H9 (cell line): ENCODE measurements at regions not wholly inside any gene's neighbourhood (a gene's known extent, or its start where the extent isn't known, plus 50 kb on each side); places are given as distances from the start of the nearest gene placed in this dataset.

Experiments used
- DNase-seq: peaks from one replicate; pipeline ENCODE4 v3.0.0-alpha.2; 2017
- H2AFZ ChIP-seq: one replicate; pipeline ENCODE4 v1.6.1; 2013; ENCODE audit warnings: mild to moderate bottlenecking, low read length, control low read depth, moderate library complexity
- H2AK5ac ChIP-seq: 2 replicates; pipeline ENCODE4 v1.6.1; 2013; ENCODE audit warnings: low read length, control low read depth, mixed read lengths; ENCODE audit not compliant: insufficient read length
- H2BK120ac ChIP-seq: one replicate; pipeline ENCODE4 v1.6.1; 2013; ENCODE audit warnings: low read depth, mild to moderate bottlenecking, low read length, control low read depth, inconsistent platforms; ENCODE audit not compliant: poor library complexity, severe bottlenecking
- H2BK12ac ChIP-seq: 2 replicates; pipeline ENCODE4 v1.6.1; 2013; ENCODE audit warnings: low read length, control low read depth, mixed read lengths, low read depth; ENCODE audit not compliant: insufficient read length
- H2BK15ac ChIP-seq: 2 replicates; pipeline ENCODE4 v1.6.1; 2013; ENCODE audit warnings: low read depth, low read length, control low read depth
- H2BK20ac ChIP-seq: one replicate; pipeline ENCODE4 v1.6.1; 2013; ENCODE audit warnings: low read depth, mild to moderate bottlenecking, low read length, control low read depth, inconsistent platforms; ENCODE audit not compliant: poor library complexity, severe bottlenecking
- H2BK5ac ChIP-seq: 2 replicates; pipeline ENCODE4 v1.6.1; 2013; ENCODE audit warnings: low read length, control low read depth, mixed read lengths; ENCODE audit not compliant: insufficient read length
- H3K14ac ChIP-seq: 2 replicates; pipeline ENCODE4 v1.6.1; 2013; ENCODE audit warnings: low read length, control low read depth; ENCODE audit not compliant: insufficient read depth
- H3K18ac ChIP-seq: 2 replicates; pipeline ENCODE4 v1.6.1; 2013; ENCODE audit warnings: low read depth, mild to moderate bottlenecking, mixed read lengths, low read length, control low read depth; ENCODE audit not compliant: insufficient read length
- H3K23ac ChIP-seq: 2 replicates; pipeline ENCODE4 v1.6.1; 2013; ENCODE audit warnings: low read length, control low read depth, mixed read lengths, low read depth; ENCODE audit not compliant: insufficient read length
- H3K23me2 ChIP-seq: 2 replicates; pipeline ENCODE4 v1.6.1; 2013; ENCODE audit warnings: low read depth, mild to moderate bottlenecking, mixed read lengths, low read length, control low read depth; ENCODE audit not compliant: insufficient read length, poor library complexity, severe bottlenecking
- H3K27ac ChIP-seq: 2 replicates; pipeline ENCODE4 v1.5.1; 2013; ENCODE audit warnings: low read length, control low read depth, mixed read lengths, low read depth; ENCODE audit not compliant: insufficient read length
- H3K27me3 ChIP-seq: 2 replicates; pipeline ENCODE4 v1.6.1; 2013; ENCODE audit warnings: low read length, control low read depth, inconsistent platforms; ENCODE audit not compliant: insufficient read depth
- H3K4ac ChIP-seq: 2 replicates; pipeline ENCODE4 v1.6.1; 2013; ENCODE audit warnings: low read depth, mild to moderate bottlenecking, control low read depth, inconsistent platforms, low read length, moderate library complexity
- H3K4me1 ChIP-seq: 2 replicates; pipeline ENCODE4 v1.6.1; 2013; ENCODE audit warnings: low read length, control low read depth, inconsistent platforms; ENCODE audit not compliant: insufficient read depth
- H3K4me2 ChIP-seq: 2 replicates; pipeline ENCODE4 v1.6.1; 2013; ENCODE audit warnings: low read length, control low read depth, mixed read lengths; ENCODE audit not compliant: insufficient read length, insufficient read depth
- H3K56ac ChIP-seq: 2 replicates; pipeline ENCODE4 v1.6.1; 2013; ENCODE audit warnings: low read depth, mild to moderate bottlenecking, mixed read lengths, low read length, control low read depth; ENCODE audit not compliant: insufficient read length
- H3K79me1 ChIP-seq: 2 replicates; pipeline ENCODE4 v1.6.1; 2013; ENCODE audit warnings: low read depth, mild to moderate bottlenecking, moderate library complexity, low read length, control low read depth, inconsistent platforms; ENCODE audit not compliant: insufficient read depth, poor library complexity, severe bottlenecking
- H3K79me2 ChIP-seq: 2 replicates; pipeline ENCODE4 v1.6.1; 2013; ENCODE audit warnings: low read length, control low read depth, inconsistent platforms; ENCODE audit not compliant: insufficient read depth
- H3K9ac ChIP-seq: 2 replicates; pipeline ENCODE4 v1.6.1; 2013; ENCODE audit warnings: low read length, control low read depth, mixed read lengths; ENCODE audit not compliant: insufficient read length; ENCODE audit errors: extremely low read depth
- H3K9me3 ChIP-seq: one replicate; pipeline ENCODE4 v1.6.1; 2013; ENCODE audit warnings: low read depth, low read length, inconsistent platforms; ENCODE audit not compliant: control insufficient read depth
- H3T11ph ChIP-seq: one replicate; pipeline ENCODE4 v1.6.1; 2013; ENCODE audit warnings: mild to moderate bottlenecking, low read length, control low read depth, inconsistent platforms
- H4K20me1 ChIP-seq: one replicate; pipeline ENCODE4 v1.6.1; 2013; ENCODE audit not compliant: control insufficient read depth, insufficient read length, insufficient read depth
- H4K5ac ChIP-seq: 2 replicates; pipeline ENCODE4 v1.6.1; 2013; ENCODE audit warnings: low read depth, mild to moderate bottlenecking, mixed read lengths, low read length, control low read depth; ENCODE audit not compliant: insufficient read length
- H4K8ac ChIP-seq: replicated peaks from 2 replicates; pipeline ENCODE4 v1.6.1; 2013; ENCODE audit warnings: low read length, control low read depth, mixed read lengths, low read depth; ENCODE audit not compliant: insufficient read length
- H4K91ac ChIP-seq: 2 replicates; pipeline ENCODE4 v1.6.1; 2013; ENCODE audit warnings: low read depth, mild to moderate bottlenecking, moderate library complexity, mixed read lengths, low read length, control low read depth; ENCODE audit not compliant: insufficient read length
- H3K27ac Mint-ChIP-seq, 3 experiments: 2 replicates in 2 of 3; 3 replicates in 1 of 3; pipeline ENCODE4 v1.8.0; 2020 to 2021; ENCODE audit warnings: mixed read lengths in 3 of 3, mild to moderate bottlenecking in 1 of 3, moderate library complexity in 1 of 3
- H3K27me3 Mint-ChIP-seq: 2 replicates; pipeline ENCODE4 v1.8.0; 2021; ENCODE audit warnings: low read depth, mild to moderate bottlenecking, moderate library complexity, mixed read lengths
- H3K36me3 Mint-ChIP-seq, 3 experiments: 2 replicates in 2 of 3; 3 replicates in 1 of 3; pipeline ENCODE4 v1.8.0; 2020 to 2021; ENCODE audit warnings: low read depth in 3 of 3, mixed read lengths in 3 of 3; ENCODE audit not compliant: insufficient read depth in 1 of 3
- H3K4me1 Mint-ChIP-seq, 2 experiments: 2 replicates each; pipeline ENCODE4 v1.8.0; 2020; ENCODE audit warnings: mixed read lengths in 2 of 2
- H3K4me3 Mint-ChIP-seq, 2 experiments: 2 replicates in 1 of 2; 3 replicates in 1 of 2; pipeline ENCODE4 v1.8.0; 2020 to 2021; ENCODE audit warnings: mild to moderate bottlenecking in 2 of 2, mixed read lengths in 2 of 2, moderate library complexity in 1 of 2
- H3K9me3 Mint-ChIP-seq, 2 experiments: 2 replicates in 1 of 2; 3 replicates in 1 of 2; pipeline ENCODE4 v1.8.0; 2020; ENCODE audit warnings: mild to moderate bottlenecking in 2 of 2, mixed read lengths in 2 of 2, moderate library complexity in 1 of 2
- CTCF ChIP-seq: fragments of 200-600 bp; sonication (generic); conservative IDR thresholded peaks from 3 replicates; pipeline ENCODE4 v1.8.0; 2021; ENCODE audit warnings: antibody characterized with exemption, mild to moderate bottlenecking
- WGBS: extraction: QIAGEN DNeasy Blood & Tissue Kit; methylation state at CpG from one replicate; pipeline ENCODE4 v1.1.7; 2013; ENCODE audit warnings: missing lambda C conversion rate, low lambda C conversion rate, mixed read lengths; ENCODE audit not compliant: insufficient read length; ENCODE audit errors: extremely low coverage; 5-methylcytosine and 5-hydroxymethylcytosine counted together

GRCh38 chr14:28651148-28651547 lies 115.4 kb upstream of the FOXG1 start:
- H2BK12ac ChIP-seq = no peak overlapping the region
- H3K23me2 ChIP-seq = no peaks in the 10 kb centered on the region
- Mint-ChIP-seq H3K36me3 (0 out of 7 replicates have a peak, but pooled peaks cover 0 to 3% (median 2%) of the 10 kb centered on the region in 3 experiments), H3K9me3 (peaks cover 0 to 3% of the 10 kb centered on the region in 2 experiments; a peak in 2 of 5 replicates), H3K27ac (no peak overlapping the region), H3K27me3 (peaks cover 2% of the 10 kb centered on the region; the same call in 1 of the 2 replicates), H3K4me1 (peaks cover 12 to 18% of the 10 kb centered on the region in 2 experiments), H3K4me3 (no peak overlapping the region)
- no peaks in the 10 kb centered on the region for H3K79me2 ChIP-seq
- no peak overlapping the region for H3K18ac ChIP-seq
- TF ChIP-seq CTCF = no peak
- H3K4me2 ChIP-seq = no peak overlapping the region
- H4K5ac ChIP-seq = no peak overlapping the region
- no peak overlapping the region for H3K23ac ChIP-seq
- H2BK15ac ChIP-seq = no peak overlapping the region
- H3K79me1 ChIP-seq = no peaks in the 10 kb centered on the region
- H3T11ph ChIP-seq = no peak overlapping the region
- WGBS = no CpG with 5 or more reads among the region's 5 CpGs
- no peak overlapping the region for H4K8ac ChIP-seq
- H3K14ac ChIP-seq = no peak overlapping the region
- H3K4me1 ChIP-seq = no peaks in the 10 kb centered on the region; the same call in 1 of the 2 replicates
- H2BK20ac ChIP-seq = no peak overlapping the region
- no peak overlapping the region for H2AFZ ChIP-seq
- H4K91ac ChIP-seq = no peak overlapping the region
- H2BK120ac ChIP-seq = no peak overlapping the region
- H2AK5ac ChIP-seq = no peak overlapping the region
- H3K27me3 ChIP-seq = no peaks in the 10 kb centered on the region
- H3K9me3 ChIP-seq = no peaks in the 10 kb centered on the region
- H4K20me1 ChIP-seq = no peaks in the 10 kb centered on the region
- H2BK5ac ChIP-seq = no peak overlapping the region
- no peak overlapping the region for H3K56ac ChIP-seq
- no peak overlapping the region for H3K9ac ChIP-seq
- no peak overlapping the region for H3K27ac ChIP-seq
- no peak overlapping the region for H3K4ac ChIP-seq
- no peak for DNase-seq
